Fibroblast of upper back skin (primary cell): ENCODE measurements at regions not wholly inside any gene's neighbourhood (a gene's known extent, or its start where the extent isn't known, plus 50 kb on each side); places are given as distances from the start of the nearest gene placed in this dataset.

Source experiments
- DNase-seq: peaks from one replicate; pipeline ENCODE4 v3.0.0-alpha.2; 2013

DNA sequence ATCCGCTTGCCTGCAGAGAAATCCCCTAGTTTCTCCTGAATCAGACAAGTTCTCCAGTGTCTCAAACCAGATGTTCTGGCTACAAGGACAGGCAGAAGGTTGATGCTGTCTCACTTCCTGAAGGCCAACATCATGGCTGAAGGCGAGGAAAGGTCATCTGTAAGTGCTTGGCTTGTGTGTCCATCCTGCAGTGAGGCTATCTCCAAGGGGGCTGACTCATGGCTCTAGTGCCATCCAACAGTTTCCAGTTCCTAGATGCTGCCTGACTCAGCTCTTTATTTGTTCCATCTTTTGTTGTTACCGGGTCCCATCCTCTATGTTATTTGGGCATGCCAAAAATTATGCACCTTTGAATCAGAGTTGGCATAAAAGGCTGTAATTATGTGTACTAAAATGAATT is 232.1 kb upstream of the TBX3 start:
- DNase-seq: peak; percentile 71

DNA sequence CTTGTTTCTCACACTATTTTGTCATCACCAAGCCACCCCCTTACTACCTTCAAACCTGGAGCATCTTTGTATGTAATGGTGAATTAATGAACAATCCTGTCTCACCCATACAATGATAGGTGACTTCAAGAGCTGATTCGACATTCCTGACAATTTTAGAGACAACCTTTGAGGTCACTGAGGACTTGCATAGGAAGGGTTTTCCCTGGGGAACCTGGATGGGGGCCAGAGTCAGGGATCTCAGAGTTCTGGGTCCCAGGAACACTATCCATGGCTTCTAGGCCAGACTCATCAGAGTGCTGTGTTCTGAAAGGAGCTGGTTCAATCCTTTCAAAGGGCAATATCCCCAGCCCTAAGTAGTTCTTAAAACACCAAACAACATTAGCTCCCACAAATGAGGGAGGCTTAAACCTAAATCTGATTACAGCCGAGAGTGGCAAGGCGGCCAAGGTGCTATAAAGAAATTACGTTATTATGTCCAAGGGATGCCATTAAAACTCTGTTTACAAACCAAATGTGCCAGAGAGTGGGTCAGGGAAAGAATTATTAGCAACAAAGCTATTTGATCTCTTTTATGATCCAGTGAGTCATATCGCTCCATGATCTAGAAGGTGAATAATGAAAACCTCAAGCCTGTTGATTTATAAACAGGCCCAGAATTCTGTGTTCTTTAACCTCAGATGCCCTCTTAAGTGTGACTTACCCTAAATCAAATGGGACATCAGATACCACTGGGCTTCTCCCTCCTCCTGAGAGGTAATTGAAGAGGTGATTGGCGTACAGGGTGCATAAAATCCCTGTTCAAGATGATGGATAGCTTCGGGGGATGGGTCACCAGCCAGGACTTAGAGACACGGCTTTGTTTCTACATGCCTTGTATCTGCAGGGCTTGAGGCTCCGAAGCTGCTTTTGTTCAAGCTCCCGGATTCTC is 230.2 kb upstream of the TBX3 start:
- peak; percentile 60 for DNase-seq

DNA sequence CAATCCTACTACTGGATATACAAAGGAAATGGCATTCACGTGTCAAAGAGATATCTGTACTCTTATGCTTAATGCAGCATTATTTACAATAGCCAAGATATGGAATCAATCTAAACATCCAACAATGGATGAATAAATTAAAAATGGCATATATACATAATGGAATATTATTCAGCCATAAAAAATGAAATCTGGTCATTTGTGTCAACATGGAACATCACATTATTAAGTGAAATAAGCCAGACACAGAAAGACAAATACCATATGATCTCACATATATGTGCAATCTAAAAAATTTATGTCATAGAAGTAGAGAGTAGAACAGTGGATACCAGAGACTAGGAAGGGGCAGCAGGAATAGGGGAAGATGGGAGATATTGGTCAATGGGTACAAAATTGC is 228.8 kb upstream of the TBX3 start:
- DNase-seq: no peak

DNA sequence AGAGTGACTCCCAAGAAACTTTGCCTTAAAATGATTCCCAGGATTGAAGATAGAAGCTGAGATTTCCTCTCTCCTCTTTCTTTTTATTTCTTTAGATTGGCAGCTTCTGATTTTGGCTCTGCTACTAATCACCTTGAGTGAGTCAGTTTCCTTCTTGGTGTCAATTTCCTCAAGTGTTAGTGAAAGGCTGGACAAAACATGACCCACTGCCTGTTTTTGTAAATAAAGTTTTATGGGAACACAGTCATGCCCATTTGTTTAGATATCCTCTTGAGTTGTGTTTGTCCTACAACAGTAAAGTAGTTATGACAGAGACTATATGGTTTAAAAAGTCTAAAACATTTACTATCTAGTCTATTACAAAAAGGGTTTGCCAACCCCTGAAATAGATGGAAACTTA is 227.2 kb upstream of the TBX3 start:
- no peak for DNase-seq

DNA sequence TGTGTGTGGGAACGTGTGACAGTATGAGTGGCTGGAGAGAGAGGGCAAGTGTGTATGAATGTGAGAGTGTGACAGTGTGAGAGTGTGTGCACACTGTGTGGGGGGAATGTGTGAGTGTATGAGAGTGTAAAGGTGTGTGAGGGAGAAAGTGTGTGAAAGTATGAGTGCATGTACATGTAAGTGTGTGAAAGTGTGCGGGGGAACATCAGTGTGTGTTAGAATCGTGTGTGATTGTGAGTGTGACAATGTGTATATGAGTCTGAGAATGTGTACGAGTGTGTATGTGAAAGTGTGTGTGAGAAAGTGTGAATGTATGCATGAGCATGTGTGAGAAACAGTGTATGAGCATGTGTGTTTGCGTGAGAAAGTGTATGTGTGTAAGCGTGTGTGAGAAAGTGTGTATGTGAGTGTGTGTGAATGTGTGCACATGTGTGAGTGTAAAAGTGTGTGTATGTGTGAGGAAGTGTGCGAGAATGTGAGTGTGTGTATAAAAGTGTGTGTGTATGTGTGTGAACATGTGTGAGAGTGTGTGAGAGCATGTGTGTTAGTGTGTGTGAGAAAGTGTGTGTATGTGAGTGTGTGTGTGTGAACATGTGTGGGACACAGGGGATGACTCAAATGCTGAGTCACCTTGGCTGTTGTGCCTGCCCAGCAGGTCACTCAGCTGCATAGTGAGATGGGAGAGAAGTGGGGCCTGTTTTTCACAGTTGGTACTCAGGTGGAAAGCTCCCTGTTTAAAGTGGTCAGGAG is 220.5 kb upstream of the TBX3 start:
- DNase-seq: peak; percentile 62

DNA sequence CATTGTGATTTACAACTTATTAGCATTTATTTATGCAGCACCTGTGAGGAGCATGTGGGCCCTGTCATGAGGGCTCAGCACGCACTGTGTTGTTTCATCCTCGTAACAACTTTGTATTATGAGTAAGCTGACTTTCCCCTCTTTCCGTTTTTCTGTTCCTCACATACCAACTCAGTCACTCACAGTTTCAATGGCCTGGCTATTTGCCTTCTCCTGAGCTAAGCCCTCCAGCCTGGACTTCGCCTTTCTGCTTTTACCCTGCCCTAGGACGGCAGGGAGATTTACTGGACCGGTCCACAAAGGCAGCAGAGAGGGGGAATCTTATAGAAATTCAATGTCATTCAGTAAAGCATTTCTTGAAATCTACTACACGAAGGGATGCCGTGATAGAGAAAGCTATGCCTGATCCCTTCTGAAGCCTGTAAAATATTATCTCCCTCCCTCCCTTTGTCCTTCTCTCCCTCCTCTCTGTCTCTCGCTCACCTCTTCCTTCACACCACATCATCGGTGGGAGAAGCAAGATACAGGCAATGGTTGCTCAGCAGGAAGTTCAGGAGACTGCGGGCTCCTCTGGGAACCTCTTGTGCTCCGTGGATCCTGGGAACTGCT is 219.2 kb upstream of the TBX3 start:
- DNase-seq: peak; percentile 92

DNA sequence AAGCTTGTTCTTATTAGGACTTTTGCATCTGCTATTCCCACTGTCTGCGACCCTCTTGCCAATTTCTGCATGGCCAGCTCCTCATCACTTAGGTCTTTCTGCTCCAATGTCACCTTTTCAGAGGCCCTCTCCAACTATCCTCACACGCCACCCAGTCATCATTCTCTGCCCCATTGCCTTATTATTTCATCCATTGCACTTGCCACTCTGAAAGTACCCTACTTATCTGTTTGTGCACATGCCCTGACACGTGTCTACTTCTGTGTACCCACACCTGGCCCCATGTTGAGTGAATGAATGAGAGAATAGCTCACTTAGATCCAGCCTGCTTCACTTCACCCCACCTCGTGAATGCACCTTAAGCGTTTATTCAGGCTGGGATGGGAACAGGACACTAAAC is 218.7 kb upstream of the TBX3 start:
- DNase-seq: no peak

DNA sequence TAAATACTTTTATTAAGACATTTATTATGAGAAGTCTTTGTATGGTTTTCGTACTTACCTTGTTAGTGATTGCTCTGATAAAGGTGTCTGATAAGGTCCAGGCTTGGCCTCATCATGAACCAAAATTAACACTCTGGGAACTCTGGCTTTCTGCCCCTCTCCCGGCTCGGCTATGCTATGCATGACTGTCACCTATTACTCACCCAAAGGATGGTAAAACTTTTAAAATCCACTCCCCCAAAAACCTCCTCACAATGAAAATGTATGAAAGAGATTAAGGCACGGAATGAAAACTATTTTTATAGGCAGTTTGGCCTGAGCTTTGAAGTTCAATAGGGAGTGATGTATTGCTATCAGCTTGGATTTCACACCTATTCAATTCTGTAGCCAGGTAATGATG is 217.3 kb upstream of the TBX3 start:
- no peak for DNase-seq

DNA sequence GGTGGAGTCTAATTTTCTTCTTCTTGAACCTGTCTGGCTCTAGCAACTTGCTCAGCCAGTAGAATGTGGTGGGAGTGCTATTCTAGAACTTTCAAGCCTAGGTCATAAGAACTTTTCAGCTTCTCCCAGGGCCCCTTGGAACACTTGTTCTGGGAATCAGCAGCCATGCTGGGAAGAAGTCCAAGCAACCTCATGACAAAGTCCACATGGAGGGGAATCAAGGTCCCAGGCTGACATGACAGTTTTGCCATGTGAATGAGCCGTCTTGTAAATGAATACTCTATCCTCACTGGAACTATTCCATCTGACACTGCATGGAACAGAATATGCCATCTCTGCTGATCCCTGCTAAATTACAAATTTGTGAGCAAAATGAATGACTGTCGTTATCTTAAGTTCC is 214.2 kb upstream of the TBX3 start:
- DNase-seq: no peak

DNA sequence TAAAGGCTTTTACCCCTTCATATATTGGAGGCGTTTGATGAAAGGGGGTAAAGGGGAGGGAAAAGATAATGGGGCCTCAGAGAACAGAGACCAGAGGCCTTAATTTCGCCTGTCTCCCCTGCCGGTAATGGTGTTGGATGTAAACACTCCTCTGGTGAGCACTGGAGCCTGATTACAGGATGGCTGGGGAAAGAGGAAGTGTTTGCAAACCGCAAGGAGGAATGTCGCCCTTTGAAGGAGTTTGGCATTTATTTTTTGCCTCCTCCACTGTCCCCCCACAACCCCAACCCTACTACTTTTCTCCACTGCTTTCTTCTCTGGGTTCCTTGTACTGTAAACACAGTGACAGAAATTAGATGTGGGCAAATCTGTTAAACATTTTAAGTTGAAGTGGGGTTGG is 211.9 kb upstream of the TBX3 start:
- DNase-seq: peak; percentile 63

DNA sequence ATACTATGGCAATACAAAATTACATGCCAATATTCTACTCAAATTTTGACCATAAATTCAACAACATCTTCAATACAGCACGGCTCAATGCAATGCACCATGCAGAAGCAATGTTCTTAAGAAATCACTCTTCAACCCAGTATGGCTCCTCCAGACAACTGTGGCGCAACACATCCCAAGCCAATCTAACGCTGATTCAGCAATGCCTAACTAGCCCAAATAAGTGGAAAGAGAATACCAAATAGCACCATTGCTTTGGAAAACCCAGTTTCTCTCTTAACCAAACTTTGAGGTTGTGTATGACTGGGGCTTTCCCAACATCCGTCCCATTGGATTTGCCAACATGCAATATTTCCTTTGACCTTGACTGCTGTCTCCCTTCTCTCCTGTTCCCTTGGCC is 211.1 kb upstream of the TBX3 start:
- DNase-seq: no peak

DNA sequence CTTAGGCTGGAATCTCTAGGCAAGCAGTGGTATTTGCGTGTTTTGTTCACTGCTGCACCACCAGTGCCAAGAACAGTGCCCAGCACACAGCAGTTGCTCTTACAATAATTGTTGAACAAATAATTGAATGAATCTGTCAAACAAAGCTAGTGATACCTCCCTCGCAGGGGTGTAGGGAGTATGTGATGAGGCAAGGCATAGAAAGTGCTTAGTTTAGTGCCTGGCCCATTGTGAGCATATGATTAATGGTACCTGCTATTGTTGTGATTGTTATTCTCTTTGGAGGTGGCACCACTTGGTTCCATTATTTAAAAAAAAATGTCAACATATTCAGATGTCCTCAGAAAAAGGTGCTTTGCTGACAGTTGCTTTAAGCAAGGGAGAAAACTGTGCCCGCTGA is 210.1 kb upstream of the TBX3 start:
- DNase-seq: no peak

DNA sequence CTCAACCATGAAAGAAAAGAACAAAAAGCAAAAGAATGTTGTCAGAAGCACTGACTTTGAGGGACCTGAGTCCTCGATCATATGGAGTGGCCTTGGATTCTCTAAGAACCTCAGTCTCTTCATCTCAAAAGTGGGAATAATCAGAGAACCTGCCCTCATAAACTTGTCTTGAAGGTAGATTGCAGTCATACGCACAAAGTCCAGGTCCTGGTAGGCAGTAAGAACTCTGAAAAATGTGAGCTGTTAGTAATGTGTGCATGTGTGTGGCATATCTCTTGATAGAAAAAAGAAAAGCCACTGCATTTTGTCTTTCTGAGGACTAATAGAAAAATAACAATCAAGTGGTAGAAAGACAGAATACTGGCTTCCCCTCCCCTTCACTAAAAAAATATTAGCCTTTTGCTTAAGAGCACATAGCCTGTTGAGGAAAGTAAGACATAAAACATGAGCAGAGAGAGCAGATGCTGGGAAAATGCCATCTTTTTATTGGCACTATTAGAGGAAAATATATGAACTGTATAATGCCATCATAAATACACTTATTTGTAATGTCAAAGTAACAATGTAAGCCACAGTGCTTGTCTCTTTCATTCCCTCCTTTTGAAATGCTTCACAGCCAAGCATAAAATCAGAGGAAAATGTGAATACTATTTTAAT is 205.1 kb upstream of the TBX3 start:
- no peak for DNase-seq

DNA sequence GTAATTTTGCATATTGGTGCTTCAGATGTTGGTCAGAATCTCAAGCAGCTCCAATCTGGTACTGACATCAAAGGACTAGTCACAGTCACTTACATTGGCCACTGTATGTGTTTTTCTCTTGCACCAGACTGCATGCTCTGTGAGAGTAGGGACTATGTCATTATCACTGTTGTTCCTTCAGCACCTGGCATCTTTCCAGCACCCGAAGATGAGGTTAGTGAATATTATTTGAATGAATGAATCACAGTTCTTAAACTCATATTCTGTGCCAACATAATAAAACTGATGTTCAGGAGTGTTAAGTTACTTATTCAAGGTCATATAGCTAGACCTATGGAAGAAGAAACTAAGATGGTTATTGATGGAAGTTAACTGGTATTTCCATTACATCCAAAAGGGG is 204.5 kb upstream of the TBX3 start:
- peak; percentile 60 for DNase-seq

DNA sequence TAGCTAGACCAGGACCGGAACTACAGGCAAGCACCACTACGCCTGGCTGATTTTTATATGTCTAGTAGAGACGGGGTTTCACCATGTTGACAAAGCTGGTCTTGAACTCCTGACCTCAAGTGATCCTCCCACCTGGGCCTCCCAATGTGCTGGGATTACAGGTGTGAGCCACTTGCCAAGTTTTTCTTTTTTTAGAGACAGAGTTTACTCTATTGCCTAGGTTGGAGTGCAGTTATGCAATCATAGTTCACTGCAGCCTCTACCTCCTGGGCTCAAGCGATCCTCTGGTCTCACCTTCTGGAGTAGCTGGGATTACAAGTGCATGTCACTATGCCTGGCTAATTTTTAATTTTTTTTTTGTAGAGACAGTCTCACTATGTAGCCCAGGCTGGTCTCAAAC is 201.5 kb upstream of the TBX3 start:
- no peak for DNase-seq

DNA sequence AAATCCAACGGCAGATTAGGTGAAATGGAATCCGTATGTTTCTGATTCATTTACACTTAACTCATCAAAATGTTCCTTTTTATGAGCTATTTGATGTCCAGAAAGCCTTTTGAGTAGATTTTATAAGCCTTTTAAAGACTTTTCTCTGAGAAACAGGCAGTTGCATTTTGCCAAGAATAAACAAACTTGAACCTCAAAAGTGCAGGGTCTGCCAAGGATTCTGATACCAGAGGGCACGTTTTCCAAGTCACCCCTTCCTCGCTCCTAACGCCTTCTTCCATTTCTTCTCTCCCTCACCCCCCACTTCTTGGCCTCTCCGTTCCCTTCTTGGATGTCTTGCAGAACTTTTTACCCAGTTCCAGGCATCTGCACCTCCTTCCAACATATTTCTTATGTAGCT is 200.6 kb upstream of the TBX3 start:
- no peak for DNase-seq

DNA sequence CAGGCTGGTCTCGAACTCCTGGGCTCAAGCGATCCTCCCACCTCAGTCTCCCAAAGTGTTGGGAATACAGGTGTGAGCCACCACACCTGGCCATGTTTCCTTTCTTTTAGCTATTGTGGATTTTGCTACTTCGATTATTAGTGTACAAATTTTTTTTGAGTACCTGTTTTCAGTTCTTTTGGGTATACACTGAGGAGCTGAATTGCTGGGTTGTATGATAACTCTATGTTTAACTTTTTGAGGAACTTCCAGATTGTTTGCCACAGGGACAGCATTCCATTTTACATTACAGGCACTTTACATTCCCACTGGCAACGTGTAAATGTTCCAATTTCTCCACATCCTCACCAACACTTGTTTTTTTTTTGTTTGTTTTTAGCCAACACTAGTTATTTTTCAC is 198.1 kb upstream of the TBX3 start:
- no peak for DNase-seq

DNA sequence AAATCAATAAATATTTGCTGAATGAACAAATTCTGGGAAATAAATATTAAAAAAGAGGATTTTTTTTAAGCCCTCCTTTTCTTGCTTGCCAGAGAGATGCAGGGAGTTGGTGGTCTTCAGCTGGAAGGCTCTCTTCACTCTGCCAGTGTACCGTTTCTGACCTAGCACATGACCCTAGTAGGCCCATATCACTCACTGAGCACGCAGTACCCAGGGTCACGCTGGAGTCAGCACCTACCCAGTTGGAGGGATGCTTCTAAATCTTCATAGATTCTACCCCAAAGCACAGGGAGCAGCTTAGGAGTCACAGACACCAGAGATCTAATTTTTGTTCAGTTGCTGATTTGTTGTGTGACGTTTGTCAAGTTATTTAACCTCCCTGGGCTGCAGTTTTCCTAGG is 195.4 kb upstream of the TBX3 start:
- DNase-seq: no peak

DNA sequence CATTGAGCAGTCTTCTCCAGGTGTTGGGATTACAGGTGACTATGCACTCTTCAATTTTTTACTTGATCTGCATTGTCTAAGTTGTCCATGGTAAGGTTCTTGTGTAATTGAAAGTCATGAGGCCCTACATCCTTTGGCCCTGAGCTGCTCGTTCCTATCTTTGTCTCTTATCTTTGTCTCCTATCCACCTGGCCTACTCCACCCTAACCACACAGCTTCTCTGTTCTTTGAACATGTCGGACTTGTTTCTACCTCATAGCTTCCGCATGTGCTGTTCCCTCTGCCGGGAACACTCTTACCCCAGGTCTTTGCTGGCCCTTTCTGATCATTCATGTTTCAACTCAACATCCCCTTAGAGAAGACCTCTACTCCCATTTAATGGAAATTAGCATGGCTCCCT is 194.8 kb upstream of the TBX3 start:
- no peak for DNase-seq

DNA sequence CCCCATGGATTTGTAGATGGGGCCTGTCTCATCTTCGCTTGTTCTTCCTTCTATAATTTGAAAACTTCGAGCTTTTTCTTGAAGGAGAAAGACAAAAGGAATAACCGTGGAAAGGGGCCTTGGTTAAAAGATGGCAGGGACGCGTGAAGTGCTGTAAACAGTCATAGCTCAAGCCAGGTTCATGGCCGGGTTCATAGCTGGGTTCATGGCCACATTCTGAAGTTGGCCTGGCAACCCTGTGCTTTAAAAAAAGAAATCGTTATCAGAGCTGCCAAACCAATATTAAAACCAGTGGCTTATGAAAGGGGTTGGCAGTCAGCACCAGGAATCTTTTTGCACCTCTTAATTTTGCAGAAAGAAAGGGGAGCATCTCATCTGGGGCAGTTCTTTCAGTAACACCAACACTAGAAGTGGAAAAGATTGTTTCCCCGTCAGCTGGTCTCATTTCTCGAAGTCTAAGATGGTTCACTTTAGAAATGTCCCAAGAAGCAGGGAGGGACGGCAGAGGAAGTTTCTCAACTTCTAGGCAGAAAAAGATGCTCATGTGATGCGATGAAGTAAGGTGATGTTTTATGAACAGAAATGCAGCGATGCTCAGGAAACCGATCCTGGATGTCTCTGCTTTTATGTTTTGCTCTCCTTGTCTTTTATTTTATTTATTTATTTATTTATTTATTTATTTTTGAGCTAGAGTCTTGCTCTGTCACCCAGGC is 193.1 kb upstream of the TBX3 start:
- DNase-seq: no peak

DNA sequence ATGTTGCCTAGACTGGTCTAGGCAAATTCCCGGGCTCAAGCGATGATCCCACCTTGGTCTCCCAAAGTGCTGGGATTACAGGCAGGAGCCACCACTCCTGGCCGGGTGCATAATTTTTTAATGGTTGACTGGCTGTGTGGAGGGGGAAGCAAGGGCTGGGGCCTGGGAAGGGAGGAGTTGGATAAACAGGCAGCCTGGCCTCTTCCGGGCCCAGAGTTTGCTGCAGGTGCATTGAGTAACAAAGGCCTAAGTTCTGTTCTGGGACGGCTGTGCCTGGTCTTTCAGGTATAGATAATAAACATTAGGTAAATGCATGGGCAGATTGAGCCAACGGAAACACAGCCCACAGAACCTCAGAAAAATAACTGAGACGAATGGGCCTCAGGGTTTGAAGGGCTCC is 191.3 kb upstream of the TBX3 start:
- no peak for DNase-seq

DNA sequence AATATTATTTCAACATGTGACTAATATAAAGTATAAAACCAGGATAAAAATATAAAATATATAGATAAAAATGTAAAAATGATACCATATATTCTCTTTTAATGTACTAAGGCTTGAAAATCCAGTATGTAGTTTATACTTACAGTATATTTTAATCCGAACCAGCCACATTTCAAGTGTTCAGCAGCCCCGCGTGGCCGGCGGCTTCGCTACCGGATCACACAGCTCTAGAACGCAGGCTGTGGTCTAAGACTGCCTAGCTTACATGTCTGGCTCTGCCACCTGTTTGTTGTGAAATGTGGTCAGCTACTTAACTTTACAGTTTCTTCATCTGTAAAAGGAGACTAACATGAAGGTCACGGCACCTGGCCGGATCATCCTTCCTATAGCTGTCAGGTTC is 189.7 kb upstream of the TBX3 start:
- no peak for DNase-seq
